ENCODE measurements at regions not wholly inside any gene's neighbourhood (a gene's known extent, or its start where the extent isn't known, plus 50 kb on each side); places are given as distances from the start of the nearest gene placed in this dataset.

DNA sequence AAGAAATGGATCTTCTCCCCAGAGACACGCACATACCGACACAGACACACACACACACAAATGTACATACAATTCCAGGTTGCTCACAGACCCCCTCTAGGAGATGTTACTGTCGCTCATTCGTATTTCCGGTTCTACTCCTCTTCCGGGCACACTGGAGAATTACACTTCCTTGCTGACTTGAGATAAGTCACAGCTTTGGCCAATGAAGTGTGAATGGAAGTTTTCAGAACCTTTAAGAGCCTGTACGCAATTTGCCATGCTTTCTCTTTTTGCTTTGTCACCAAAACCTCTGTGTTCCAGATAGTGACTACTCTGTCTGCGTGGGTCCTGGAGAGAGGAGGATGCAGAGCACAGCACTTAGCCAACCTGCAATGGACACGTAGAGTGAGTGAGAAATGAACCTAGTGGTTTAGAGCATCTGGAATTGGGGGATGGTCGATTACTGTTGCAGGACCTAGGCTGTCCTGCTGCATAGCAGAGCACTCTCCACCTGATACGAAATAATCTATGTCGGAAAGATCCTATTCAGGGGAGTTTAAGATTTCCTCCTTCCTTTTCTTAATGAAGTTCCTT lies 239.5 kb upstream of the TET2 start:
- Histone ChIP-seq H3K4me3 (ENCODE audit: control extremely low read depth in 1 of 5, extremely low read depth in 1 of 5, insufficient read depth in 1 of 5, low read depth in 2 of 5, low read length in 4 of 5) (no peak overlapping the region), H3K27ac (ENCODE audit: low read length in 2 of 2) (no peak overlapping the region), H3K4me1 (ENCODE audit: control insufficient read depth in 2 of 2, insufficient read depth in 2 of 2, low read length in 2 of 2) (no peaks in the 10 kb centered on the region), H3K79me2 (ENCODE audit: control insufficient read depth, insufficient read depth, low read length) (no peaks in the 10 kb centered on the region), H3K4me2 (replicated peaks; ENCODE audit: low read depth, low read length, poor library complexity, severe bottlenecking) (no peak overlapping the region), H3K36me3 (replicated peaks in 1 of 2; ENCODE audit: control extremely low read depth in 1 of 2, control insufficient read depth in 1 of 2, extremely low read depth in 1 of 2, insufficient read depth in 2 of 2, low read length in 1 of 2) (no peaks in the 10 kb centered on the region), H3K9ac (ENCODE audit: low read length) (no peak overlapping the region), H3K9me3 (ENCODE audit: control extremely low read depth in 1 of 3, control insufficient read depth in 2 of 3, insufficient read depth in 1 of 3, low read length in 2 of 3) (no peaks in the 10 kb centered on the region), H4K20me1 (ENCODE audit: control insufficient read depth, insufficient read depth, low read length, poor library complexity, severe bottlenecking) (no peaks in the 10 kb centered on the region), H3K27me3 (replicated peaks in 1 of 4; ENCODE audit: control extremely low read depth in 1 of 4, control insufficient read depth in 3 of 4, insufficient read depth in 4 of 4, low read length in 3 of 4) (no peaks in the 10 kb centered on the region), H2AFZ (ENCODE audit: insufficient read depth, low read depth, low read length, poor library complexity, severe bottlenecking) (no peak overlapping the region)
- DNase-seq (no peak), ATAC-seq (ENCODE audit: low read depth) (no peak)
- H3K4me1 Mint-ChIP-seq, result no peaks in the 10 kb centered on the region
- 75% methylated on average over 3 of the region's 12 CpGs for WGBS (ENCODE audit: insufficient coverage)
- ChIA-PET CTCF (no interaction called here), POLR2A (no interaction called here)
- no peak for TF ChIP-seq EZH2 (IDR thresholded peaks at IDR 0.05; ENCODE audit: borderline replicate concordance, insufficient read depth, low read depth, low read length, poor library complexity, severe bottlenecking)
- TF ChIP-seq, protein P1, sequence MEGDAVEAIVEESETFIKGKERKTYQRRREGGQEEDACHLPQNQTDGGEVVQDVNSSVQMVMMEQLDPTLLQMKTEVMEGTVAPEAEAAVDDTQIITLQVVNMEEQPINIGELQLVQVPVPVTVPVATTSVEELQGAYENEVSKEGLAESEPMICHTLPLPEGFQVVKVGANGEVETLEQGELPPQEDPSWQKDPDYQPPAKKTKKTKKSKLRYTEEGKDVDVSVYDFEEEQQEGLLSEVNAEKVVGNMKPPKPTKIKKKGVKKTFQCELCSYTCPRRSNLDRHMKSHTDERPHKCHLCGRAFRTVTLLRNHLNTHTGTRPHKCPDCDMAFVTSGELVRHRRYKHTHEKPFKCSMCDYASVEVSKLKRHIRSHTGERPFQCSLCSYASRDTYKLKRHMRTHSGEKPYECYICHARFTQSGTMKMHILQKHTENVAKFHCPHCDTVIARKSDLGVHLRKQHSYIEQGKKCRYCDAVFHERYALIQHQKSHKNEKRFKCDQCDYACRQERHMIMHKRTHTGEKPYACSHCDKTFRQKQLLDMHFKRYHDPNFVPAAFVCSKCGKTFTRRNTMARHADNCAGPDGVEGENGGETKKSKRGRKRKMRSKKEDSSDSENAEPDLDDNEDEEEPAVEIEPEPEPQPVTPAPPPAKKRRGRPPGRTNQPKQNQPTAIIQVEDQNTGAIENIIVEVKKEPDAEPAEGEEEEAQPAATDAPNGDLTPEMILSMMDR (IDR thresholded peaks at IDR 0.05), result no peak
- H3K27ac Mint-ChIP-seq, result no peak overlapping the region
- intact Hi-C loops (cut with micrococcal nuclease), result no loop called here
- no peaks in the 10 kb centered on the region for H3K9me3 Mint-ChIP-seq (ENCODE audit: insufficient read depth)
- peaks cover 7% of the 10 kb centered on the region for H3K27me3 Mint-ChIP-seq
- no peak overlapping the region for H3K4me3 Mint-ChIP-seq

DNA sequence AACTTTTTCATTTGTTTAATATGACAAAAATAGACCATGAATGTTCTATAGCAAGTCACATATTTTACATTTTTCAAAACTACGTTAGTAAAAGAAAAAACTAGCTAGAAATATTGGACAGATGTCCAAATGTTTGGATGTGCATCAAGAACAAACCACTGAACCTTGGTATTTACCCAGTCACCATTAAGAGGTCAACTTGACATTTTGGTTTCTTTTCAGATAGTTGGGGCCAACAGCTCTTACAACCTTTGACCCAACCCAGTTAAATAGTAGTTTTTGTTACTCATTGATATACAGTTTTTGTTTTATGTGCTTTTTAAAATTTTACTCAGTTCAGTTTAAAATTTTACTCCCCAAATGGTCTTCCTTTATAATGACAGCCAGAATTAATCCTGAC lies 238.7 kb upstream of the TET2 start:
- H3K4me1 ChIP-seq (ENCODE audit: control insufficient read depth in 2 of 2, insufficient read depth in 2 of 2, low read length in 2 of 2), result no peaks in the 10 kb centered on the region
- H3K4me1 Mint-ChIP-seq, result no peaks in the 10 kb centered on the region
- no peak overlapping the region for H3K9ac ChIP-seq (ENCODE audit: low read length)
- ATAC-seq (ENCODE audit: low read depth), result no peak
- peaks cover 3% of the 10 kb centered on the region for H3K9me3 Mint-ChIP-seq (ENCODE audit: insufficient read depth)
- no peaks in the 10 kb centered on the region for H3K9me3 ChIP-seq (ENCODE audit: control extremely low read depth in 1 of 3, control insufficient read depth in 2 of 3, insufficient read depth in 1 of 3, low read length in 2 of 3)
- no peak overlapping the region for H3K4me2 ChIP-seq (replicated peaks; ENCODE audit: low read depth, low read length, poor library complexity, severe bottlenecking)
- intact Hi-C loops (cut with micrococcal nuclease), result no loop called here
- no peaks in the 10 kb centered on the region for H3K79me2 ChIP-seq (ENCODE audit: control insufficient read depth, insufficient read depth, low read length)
- H3K27me3 ChIP-seq (replicated peaks in 1 of 4; ENCODE audit: control extremely low read depth in 1 of 4, control insufficient read depth in 3 of 4, insufficient read depth in 4 of 4, low read length in 3 of 4), result no peaks in the 10 kb centered on the region
- no peak for DNase-seq
- no peak overlapping the region for H3K4me3 ChIP-seq (ENCODE audit: control extremely low read depth in 1 of 5, extremely low read depth in 1 of 5, insufficient read depth in 1 of 5, low read depth in 2 of 5, low read length in 4 of 5)
- TF ChIP-seq EZH2 (IDR thresholded peaks at IDR 0.05; ENCODE audit: borderline replicate concordance, insufficient read depth, low read depth, low read length, poor library complexity, severe bottlenecking), result no peak
- TF ChIP-seq, protein P1 (IDR thresholded peaks at IDR 0.05), result no peak
- no peak overlapping the region for H3K4me3 Mint-ChIP-seq
- no peak overlapping the region for H3K27ac Mint-ChIP-seq
- H4K20me1 ChIP-seq (ENCODE audit: control insufficient read depth, insufficient read depth, low read length, poor library complexity, severe bottlenecking), result no peaks in the 10 kb centered on the region
- no peaks in the 10 kb centered on the region for H3K36me3 ChIP-seq (replicated peaks in 1 of 2; ENCODE audit: control extremely low read depth in 1 of 2, control insufficient read depth in 1 of 2, extremely low read depth in 1 of 2, insufficient read depth in 2 of 2, low read length in 1 of 2)
- no CpG with 5 or more reads among the region's 1 CpG for WGBS (ENCODE audit: insufficient coverage)
- no peak overlapping the region for H2AFZ ChIP-seq (ENCODE audit: insufficient read depth, low read depth, low read length, poor library complexity, severe bottlenecking)
- ChIA-PET POLR2A (no interaction called here), CTCF (no interaction called here)
- no peak overlapping the region for H3K27ac ChIP-seq (ENCODE audit: low read length in 2 of 2)
- H3K27me3 Mint-ChIP-seq, result peaks cover 7% of the 10 kb centered on the region
